Nucleus accumbens (tissue), 56 donors: ENCODE measurements at regions not wholly inside any gene's neighbourhood (a gene's known extent, or its start where the extent isn't known, plus 50 kb on each side); places are given as distances from the start of the nearest gene placed in this dataset.
"Not testable (repeated sequence)": the region's sequence is repeated elsewhere in the genome, so short reads cannot be mapped to it uniquely, and the experiment has no call there.

ENCODE experiments used
- DNase-seq, 56 donors: peaks; one replicate each; lab custom pipeline; 2025; lab: John Stamatoyannopoulos, UW

- not testable (repeated sequence) for DNase-seq
Measured at GRCh38 chr1:181893150-181893549, 168.4 kb downstream of the ZNF648 start.

- no peak for DNase-seq
Measured at GRCh38 chr1:181872562-181872961, 188.9 kb downstream of the ZNF648 start.

- no peak for DNase-seq
Measured at GRCh38 chr1:181863736-181864135, 197.8 kb downstream of the ZNF648 start.

- no peak for DNase-seq
Measured at GRCh38 chr1:181863006-181863405, 198.5 kb downstream of the ZNF648 start.

- DNase-seq, result no peak
Measured at GRCh38 chr1:181858135-181858534, 203.4 kb downstream of the ZNF648 start.
